GOT3 (cell line): ENCODE measurements at regions not wholly inside any gene's neighbourhood (a gene's known extent, or its start where the extent isn't known, plus 50 kb on each side); places are given as distances from the start of the nearest gene placed in this dataset.
"Not testable (repeated sequence)": the region's sequence is repeated elsewhere in the genome, so short reads cannot be mapped to it uniquely, and the experiment has no call there.

Experiments
- DNase-seq: peaks from one replicate; lab custom pipeline; 2025; ENCODE audit warnings: mixed read lengths; lab: John Stamatoyannopoulos, UW

GRCh38 chr16:48054881-48055601 is 100.8 kb downstream of the ABCC12 start:
- DNase-seq = no peak

GRCh38 chr16:48053418-48053745 is 102.4 kb downstream of the ABCC12 start:
- no peak for DNase-seq

GRCh38 chr16:48052731-48053417 is 102.9 kb downstream of the ABCC12 start:
- no peak for DNase-seq

DNA sequence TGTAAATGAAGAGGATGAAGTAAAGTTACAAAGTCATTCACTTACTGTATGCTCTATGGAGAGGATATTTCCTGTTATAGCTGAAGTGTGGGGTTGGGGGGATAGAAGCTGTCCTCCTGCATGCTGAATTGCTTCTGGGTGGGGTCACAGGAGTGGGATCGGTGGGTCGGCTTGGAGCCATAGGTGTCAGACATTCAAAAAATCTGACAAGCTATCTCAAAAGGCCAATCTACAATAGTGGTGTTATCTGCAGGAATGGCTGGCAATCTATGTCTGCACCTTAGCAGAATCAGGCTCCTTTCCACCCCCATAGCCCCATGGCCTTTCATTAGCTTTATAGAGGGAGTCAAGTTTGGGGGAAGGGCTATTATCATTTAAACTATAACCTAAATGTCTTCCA is 104.9 kb downstream of the ABCC12 start:
- DNase-seq = no peak

GRCh38 chr16:48049847-48050246 is 105.9 kb downstream of the ABCC12 start:
- no peak for DNase-seq

DNA sequence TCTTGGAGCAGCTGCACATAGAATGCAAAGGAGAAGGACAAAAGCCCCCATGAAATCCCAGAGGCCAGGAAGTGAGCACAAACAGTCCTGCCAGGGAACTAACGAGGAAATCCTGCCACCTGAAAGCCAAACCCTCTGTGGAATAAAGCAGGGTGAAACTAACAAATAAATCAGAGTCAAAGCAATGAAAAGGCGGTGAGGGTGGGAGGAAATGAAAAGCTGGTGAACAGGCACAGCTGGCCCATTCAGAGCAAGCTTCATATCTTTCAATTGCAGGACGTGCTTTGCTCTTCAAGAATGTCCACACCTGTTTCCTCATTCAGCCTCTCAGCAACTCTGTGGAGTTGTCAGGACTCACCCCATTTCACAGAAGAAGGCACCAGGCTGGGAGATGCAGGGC is 108.1 kb downstream of the ABCC12 start:
- no peak for DNase-seq

- DNase-seq = no peak
Observed at GRCh38 chr16:48047241-48047640, 108.6 kb downstream of the ABCC12 start.

- no peak for DNase-seq
Observed at GRCh38 chr16:48044117-48044516, 111.7 kb downstream of the ABCC12 start.

GRCh38 chr16:48041981-48042421 is 113.8 kb downstream of the ABCC12 start:
- no peak for DNase-seq

- DNase-seq = no peak
Observed at GRCh38 chr16:48035142-48035541, 120.7 kb downstream of the ABCC12 start.

DNA sequence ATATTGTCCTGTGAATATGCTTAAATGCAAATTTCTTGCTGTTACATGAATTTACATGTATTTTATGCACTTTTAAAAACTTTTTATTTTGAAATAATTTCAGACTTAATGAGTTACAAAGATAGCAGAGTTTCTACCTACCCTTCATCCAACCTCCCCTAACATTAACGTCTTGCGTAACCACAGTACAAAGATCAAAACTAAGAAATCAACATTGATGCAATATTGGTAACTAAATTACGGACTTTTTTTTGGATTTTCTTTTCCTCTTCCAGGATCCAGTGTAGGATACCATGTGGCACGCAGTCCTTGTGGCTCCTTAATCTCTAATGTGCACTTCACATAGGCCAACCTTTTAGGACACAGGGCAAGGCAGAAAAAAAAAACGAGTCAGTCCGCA is 124.9 kb downstream of the ABCC12 start:
- DNase-seq = no peak

DNA sequence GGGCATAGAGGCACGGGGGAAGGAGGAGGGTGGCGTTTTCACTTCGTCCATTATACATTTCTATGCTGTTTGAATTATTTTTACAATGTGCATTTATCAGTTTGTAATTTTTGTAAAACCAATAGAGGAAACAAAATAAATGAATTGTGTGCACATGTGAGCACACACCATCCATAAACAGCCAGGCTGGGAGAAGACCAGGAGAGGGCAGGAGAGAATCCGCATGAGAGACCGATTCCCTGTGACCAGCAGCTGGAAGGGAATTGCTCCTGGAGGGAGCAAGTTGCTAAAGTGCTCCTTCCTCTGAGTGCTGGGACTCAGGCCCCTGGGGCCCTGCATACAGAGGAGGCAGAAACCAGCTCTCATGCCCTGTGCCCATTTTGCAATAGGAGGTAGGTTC is 126.0 kb downstream of the ABCC12 start:
- DNase-seq = no peak

DNA sequence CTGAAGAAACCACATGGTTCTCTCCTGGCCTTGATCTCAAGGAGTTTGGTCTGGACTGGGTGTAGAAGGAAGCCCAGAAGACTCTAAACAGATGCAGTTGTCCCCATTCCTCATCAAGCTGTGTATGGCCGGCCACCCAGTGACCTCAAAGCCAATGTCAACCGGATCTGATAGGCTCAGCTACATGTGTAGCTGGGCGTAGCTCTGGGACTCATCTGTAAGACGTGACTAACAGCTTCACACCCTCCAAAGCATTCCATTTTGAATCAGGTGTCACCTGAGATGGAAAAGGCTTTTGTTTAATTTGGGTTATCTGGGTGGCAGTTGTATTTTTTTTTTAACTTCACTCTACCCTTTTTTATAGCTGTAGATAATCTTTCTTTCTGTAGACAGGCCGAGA is 130.4 kb downstream of the ABCC12 start:
- DNase-seq = no peak

DNA sequence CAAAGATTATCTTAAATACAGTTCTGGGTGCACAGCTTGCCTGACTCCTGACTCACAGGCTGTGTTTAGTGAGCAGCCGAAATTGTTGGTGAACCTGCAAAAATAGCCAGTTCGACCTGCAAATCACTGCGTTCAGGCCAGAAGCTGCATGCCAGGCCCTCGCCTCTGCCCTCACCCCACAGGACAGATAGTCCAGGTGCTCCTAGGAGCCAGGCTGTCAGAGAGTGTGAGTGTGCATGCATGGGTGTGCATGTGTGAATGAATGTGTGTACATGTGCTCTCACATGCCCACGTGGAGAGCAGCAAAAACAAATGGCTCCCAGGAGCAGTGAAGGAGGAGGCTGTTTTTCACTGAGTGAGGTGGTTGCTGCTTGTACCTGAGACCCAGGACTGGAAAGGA is 131.8 kb downstream of the ABCC12 start:
- DNase-seq = no peak

DNA sequence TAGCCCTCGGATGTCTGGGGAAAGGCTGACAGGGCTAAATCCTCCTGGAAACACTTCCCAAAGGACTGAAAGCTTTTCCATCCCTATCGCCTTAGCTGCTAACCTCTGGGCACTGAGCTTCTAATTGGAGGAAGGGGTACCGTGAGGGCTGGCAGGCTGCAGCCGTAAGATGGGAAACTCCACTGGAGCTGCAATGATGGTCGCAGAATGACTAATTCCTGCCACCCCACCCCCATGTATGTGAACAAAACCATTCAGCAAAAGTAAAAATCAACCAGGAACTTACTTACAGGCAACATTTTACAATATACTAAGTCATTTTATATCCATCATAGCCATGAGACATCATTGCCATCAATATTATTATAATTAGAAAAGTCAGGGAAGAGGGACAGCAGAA is 133.3 kb downstream of the ABCC12 start:
- DNase-seq = no peak

DNA sequence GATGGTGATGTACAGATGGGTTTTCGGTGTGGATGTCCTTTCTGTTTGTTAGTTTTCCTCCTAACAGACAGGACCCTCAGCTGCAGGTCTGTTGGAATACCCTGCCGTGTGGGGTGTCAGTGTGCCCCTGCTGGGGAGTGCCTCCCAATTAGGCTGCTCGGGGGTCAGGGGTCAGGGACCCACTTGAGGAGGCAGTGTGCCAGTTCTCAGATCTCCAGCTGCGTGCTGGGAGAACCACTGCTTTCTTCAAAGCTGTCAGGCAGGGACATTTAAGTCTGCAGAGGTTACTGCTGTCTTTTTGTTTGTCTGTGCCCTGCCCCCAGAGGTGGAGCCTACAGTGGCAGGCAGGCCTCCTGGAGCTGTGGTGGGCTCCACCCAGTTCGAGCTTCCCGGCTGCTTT is 135.2 kb downstream of the ABCC12 start:
- DNase-seq = not testable (repeated sequence)

- no peak for DNase-seq
Observed at GRCh38 chr16:48014349-48015135, 141.3 kb downstream of the ABCC12 start.

GRCh38 chr16:48013491-48013901 is 142.3 kb downstream of the ABCC12 start:
- DNase-seq = no peak

- no peak for DNase-seq
Observed at GRCh38 chr16:48011878-48012658, 143.7 kb downstream of the ABCC12 start.

DNA sequence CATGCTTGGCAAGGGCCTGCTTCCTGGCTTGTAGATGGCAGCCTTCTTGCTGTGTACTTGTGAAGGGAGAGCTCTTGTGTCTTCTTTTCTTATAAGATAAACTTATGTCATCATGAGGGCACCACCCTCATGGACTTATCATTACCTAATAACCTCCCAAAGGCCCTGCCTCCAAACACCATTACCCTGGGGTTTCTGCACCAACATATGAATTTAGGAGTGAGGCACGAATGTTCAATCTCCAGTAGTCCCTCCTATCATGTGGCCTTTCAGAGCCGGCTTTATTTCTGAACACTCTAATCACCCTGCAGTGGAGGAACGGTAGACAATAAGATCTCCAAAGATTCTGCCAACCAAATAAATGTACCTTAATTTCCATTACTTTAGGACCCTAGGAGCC is 144.3 kb downstream of the ABCC12 start:
- no peak for DNase-seq

DNA sequence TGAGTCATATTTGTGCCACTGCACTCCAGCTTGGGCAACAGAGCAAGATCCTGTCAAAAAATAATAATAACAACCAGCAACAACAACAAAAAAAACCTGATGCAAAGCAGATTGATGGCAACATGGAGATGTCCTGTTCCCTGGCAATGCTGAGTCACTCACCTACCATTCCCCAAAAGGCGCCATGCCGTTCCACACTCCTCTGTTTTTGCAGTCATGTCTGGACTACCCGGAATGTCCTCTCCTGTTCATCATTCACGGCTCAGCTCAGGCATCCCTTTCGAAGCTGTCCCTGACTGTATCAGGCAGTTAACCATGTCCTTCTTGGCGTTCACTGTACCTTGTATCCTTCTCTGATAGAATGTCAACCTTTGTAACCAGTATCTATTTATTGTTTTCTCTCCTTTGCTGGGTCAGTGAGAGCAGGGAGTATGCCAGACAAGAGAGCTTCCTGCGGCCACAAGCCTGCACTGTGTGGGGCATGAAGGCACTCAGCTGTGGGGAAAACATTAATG is 147.7 kb downstream of the ABCC12 start:
- no peak for DNase-seq

GRCh38 chr16:48004141-48004695 is 151.6 kb downstream of the ABCC12 start:
- DNase-seq = no peak
